ENCODE measurements at regions not wholly inside any gene's neighbourhood (a gene's known extent, or its start where the extent isn't known, plus 50 kb on each side); places are given as distances from the start of the nearest gene placed in this dataset.

DNA sequence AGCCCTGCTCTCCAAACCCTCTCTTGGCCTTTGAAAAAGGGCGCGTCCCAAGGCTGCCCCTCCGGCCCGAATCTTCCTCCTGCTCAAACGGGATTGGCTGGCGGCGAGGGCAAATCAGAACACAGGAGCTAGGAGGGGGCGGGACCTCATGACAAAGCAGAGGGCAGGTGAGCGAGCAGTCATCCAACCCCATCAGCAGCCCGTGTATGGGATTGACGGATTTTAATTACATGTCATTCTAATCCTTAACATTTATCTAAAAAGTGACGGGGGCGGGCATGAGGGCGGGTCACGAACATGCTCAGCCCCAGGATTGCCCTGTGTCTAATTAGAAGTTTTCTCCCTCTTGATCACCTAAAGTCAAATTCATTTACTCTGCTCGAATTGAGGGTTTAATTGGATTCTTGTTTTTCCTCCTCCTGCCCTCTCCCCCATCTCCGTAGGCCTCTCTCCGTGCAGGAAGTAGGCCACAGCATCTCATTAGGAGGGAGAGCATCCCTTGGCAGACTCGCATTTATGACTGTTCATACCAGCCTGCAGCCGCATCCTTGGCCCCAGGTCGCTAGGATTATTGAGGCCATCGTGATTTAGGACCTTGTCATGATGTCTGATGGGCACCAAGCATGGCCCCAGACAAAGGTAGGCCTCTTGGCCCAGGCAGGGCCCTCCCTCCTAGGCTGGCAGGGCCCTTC lies 147.1 kb downstream of the CHST1 start:
- no peak for TF ChIP-seq GATA2 (IDR thresholded peaks at IDR 0.05; ENCODE audit: low read depth, low read length)

DNA sequence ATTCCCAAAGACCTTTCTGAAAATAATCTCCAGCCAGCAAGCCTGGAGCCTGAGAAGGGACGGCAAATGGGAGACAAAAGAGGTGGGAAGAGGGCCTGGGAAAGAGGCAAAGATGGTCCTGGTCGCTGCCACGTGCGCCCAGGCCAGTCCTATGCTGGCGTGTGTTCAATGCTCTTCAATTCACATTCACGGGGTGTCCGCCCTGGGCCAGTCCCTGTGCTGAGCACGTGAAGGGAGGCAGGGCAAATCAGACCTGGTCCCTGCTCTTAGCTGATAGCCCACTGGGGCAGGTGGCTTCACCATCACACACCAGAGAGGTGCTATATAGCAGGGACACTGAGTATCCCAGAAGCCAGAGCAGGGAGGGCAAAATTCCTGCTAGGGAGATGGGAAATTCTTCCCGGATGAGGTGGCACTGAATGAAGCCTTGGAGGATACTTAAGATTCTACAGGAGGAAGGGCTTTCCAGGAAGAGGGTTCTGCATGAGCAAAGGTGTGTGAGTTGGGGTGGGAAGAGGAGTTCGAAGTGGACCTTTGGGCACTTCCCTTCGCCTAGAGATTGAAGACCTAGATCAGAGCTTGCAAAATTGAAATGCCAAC lies 148.2 kb downstream of the CHST1 start:
- TF ChIP-seq GATA3 (IDR thresholded peaks at IDR 0.05; ENCODE audit: low read depth, low read length) (no peak), GATA2 (IDR thresholded peaks at IDR 0.05; ENCODE audit: low read depth, low read length) (no peak)

DNA sequence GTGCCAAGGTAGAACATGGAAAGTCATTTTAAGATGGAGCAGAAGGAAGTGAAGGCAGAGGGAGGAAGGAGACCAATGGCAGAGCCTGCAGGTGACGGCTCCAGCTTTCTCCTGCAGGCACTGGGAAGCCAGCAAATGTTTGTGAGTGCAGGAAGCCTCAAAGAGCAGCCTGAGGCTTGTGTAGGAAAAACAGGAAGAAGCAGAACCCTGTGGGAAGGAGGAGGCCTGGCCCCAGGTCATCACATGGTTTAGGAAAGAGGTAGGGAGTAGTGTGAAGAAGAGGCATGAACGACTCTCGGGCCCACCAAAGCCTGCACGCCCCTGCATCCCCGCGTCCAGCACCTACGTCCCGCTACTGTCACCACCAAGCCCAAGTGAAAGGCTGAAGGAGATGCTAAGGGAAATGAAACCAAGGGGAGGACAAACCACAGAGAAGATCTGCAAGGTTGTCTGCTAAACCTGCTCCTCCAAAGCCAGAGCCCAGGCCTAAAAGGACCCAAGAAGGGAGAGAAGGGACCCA lies 151.5 kb downstream of the CHST1 start:
- TF ChIP-seq GATA3 (IDR thresholded peaks at IDR 0.05; ENCODE audit: low read depth, low read length) (no peak), GATA2 (IDR thresholded peaks at IDR 0.05; ENCODE audit: low read depth, low read length) (no peak)

DNA sequence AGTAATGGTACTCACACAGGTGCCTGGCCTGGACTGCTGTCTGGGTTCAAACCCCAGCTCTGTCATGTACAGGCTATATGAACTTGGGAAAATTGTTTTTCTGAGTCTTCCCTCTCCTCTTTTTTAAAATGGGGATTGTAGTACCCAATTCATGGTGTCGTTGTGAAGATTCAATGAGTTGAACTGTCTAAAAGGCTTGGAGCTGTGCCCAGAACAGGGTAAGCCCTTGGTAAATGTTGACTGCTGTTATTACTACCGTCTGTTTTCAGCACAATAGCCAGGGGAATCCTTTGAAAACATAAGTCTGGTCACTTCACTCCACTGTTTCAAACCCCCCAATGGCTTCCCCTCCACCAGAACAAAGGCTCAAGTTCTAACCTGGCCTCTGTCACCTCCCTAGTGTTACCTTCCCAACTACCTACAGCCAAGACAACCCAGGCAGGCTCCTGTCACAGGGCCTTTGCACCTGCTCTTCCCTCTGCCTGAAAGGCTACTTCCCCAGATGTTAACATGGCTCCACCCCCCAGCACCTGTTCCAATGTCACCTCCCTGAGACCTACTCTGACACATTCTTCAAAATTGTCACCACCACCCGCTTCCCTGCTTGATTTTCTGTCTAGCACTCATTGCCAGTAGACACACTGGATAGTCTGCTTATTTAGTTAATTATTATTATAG lies 152.8 kb downstream of the CHST1 start:
- no peak for TF ChIP-seq GATA2 (IDR thresholded peaks at IDR 0.05; ENCODE audit: low read depth, low read length)
- TF ChIP-seq GATA3 (IDR thresholded peaks at IDR 0.05; ENCODE audit: low read depth, low read length), result no peak

DNA sequence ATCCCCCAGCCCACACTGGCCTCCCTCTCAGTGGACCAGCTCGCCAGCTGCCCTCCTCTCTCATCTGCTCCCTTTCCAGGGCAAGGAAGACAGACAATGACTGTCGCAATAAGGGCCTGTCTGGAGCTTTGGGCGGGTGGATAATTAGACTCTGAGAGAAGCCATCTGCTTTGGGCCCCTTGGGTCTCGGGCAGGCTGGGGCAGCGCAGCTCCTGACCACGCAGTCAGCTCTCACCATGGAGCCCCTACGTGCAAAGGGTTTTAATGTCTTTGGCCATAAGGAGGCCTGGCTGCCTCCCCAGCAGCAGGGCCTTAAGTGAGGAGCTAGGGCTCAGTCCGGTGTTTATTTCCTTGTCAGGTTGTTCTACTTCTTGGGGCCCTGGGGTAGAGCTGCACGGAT lies 153.9 kb downstream of the CHST1 start:
- TF ChIP-seq GATA2 (IDR thresholded peaks at IDR 0.05; ENCODE audit: low read depth, low read length) (no peak), GATA3 (IDR thresholded peaks at IDR 0.05; ENCODE audit: low read depth, low read length) (no peak)

DNA sequence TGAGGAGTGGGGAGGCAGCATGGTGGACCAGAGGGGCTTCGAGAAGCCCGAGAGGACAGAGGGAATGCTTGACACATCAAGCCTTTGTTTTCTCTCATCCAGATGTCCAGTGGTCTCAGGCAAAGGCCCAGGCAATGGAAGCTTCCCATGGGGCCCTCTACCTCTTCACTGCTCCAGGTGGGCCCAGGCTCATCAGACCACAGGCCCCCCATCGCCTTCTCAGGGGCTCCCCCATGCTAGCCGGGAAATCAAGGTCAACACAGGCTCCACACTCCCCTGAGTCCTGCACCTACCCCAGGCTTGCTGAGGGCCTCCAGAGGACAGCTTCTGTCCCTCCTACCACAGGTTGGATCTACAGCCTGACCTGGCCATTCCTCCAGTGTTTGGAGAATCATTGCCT lies 157.5 kb downstream of the CHST1 start:
- TF ChIP-seq GATA2 (IDR thresholded peaks at IDR 0.05; ENCODE audit: low read depth, low read length) (no peak), GATA3 (IDR thresholded peaks at IDR 0.05; ENCODE audit: low read depth, low read length) (no peak)

DNA sequence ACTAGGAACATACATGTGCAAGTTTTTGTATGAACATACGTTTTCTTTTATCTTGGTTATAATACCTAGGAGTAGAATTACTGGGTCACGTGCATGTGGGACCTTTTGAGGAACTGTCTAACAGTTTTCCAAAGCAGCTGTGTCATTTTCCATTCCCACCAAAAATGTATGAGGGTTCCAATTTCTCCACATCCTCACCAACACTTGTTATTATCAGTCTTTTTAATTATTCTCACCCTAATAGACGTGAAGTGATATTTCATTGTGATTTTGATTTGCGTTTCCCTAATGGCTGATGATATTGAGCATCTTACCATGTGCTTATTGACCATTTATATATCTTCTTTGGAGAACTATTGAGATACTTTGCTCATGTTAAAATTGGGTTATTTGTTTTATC lies 162.1 kb downstream of the CHST1 start:
- no peak for TF ChIP-seq GATA3 (IDR thresholded peaks at IDR 0.05; ENCODE audit: low read depth, low read length)
- TF ChIP-seq GATA2 (IDR thresholded peaks at IDR 0.05; ENCODE audit: low read depth, low read length), result no peak

DNA sequence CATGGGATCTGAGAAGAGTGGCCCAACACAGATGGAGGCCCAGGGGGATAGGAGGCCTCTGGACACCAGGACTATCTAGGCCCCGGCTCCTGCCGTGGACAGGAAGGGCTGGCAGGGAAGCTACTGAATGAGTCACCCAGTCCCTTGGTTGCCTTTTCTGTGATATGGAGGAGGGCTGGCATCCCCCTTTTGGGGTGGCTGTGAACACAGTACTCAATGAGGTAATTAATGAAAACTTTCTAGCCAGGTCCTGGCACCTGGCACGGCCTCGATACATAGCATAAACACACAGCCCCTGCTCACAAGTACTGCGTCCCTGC lies 163.2 kb downstream of the CHST1 start:
- no peak for TF ChIP-seq GATA3 (IDR thresholded peaks at IDR 0.05; ENCODE audit: low read depth, low read length)
- TF ChIP-seq GATA2 (IDR thresholded peaks at IDR 0.05; ENCODE audit: low read depth, low read length), result no peak

DNA sequence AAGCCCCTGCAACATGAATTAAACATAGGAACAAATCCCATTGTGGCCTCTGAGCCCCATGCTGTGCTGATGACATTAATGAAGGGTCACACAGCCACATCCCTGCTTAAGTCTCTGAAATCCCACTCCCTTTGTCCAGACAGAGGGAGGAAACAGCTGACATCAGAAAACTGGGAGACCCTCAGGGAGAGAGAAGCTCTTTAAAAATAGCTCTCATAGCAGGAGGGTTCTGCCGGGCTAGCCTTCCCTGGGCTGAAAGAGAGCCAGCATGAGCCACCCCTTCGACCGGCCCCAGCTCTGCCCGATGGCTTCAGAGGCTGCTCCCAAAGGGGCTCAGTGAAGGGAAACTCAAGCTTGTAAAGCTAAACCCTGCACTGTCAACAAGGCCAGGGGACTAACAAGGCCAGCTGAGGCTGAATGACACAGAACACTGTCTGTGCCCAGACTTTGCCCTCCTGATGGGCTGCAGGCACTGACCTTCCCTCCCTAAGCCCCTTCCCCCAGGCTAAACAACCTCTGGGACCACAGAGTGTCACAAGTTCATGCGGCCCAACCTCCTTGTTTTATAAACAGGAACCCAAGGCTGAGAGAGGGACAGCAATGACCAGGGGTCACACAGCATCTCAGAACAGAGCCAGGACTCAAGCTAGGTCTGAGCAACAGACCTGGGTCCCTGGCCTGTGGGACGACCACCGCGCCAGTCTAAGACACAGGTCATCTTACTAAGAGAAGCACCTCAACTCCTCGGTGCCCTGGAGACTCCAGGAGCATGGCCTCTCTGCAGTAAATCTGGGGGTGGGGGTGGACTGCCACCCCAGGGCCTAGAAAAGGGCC lies 163.8 kb downstream of the CHST1 start:
- TF ChIP-seq GATA2 (IDR thresholded peaks at IDR 0.05; ENCODE audit: low read depth, low read length) (no peak), GATA3 (IDR thresholded peaks at IDR 0.05; ENCODE audit: low read depth, low read length) (no peak)

DNA sequence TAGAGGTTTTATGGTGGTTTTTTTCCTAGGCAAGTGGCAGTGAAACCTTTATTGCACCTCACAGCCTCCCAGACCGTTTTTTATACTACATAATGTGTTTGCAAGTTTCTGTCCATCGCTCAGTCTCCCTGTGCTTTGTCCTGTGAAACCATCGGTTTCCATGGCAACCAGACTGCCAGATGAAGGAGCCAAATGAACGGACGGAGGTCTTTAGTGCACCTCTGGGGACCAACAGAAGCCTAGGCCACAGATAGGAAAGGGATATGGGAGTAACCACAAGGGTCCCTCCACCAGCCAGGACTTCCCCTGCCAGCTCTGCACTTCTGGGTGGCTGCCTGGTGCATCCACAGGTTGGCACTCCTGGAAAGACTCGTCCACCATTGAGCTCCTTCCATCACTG lies 165.0 kb downstream of the CHST1 start:
- TF ChIP-seq GATA2 (IDR thresholded peaks at IDR 0.05; ENCODE audit: low read depth, low read length) (no peak), GATA3 (IDR thresholded peaks at IDR 0.05; ENCODE audit: low read depth, low read length) (no peak)

DNA sequence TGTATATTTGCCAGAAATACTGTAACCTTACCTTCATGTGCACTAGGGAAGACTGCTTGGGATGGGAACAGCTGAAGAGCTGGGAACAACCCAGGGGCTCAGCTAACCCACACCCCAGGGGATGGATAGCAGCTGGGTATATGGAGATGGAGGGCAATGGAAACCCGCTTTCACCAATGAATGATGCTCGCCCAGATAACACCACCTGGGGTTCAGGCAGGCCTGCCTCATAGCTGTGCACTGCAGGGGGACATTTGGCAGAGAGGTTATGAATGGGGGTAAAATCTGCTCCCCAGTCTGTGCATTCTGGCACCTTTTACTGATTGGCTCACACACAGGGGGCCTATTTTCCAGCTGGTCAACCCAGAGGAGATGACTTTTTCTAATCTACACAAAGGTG lies 170.7 kb downstream of the CHST1 start:
- TF ChIP-seq GATA2 (IDR thresholded peaks at IDR 0.05; ENCODE audit: low read depth, low read length), result no peak
- TF ChIP-seq GATA3 (IDR thresholded peaks at IDR 0.05; ENCODE audit: low read depth, low read length), result no peak

DNA sequence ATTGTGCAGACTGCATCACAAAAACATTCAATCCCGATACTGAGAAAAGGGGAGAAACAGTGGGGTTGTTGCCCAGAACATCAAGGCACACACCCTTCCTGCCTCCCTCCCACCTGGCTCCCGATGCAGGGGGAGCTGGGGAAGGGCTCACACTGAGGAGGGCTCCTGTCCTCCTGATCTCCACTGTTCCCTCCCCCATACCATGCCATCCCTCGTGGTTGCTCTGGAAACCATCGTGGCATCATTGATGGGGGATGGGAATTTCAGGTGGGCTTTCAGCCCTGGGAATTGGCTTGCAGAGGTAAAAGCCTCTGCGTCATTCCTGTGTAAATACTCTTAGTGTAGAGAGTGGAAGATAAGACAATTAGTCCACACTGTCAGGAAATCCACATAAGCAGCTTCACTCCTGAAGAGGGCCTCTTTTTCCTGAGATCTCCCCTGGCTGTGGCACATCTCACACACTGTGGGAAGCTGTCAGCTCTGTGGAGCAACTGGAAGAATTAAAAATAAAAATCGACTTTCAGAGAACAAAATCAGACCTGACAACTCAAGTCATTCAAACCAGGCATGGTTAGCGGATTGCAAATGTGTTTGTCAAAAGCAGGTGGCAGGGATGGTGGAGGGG lies 176.0 kb downstream of the CHST1 start:
- TF ChIP-seq GATA2 (IDR thresholded peaks at IDR 0.05; ENCODE audit: low read depth, low read length), result no peak
- TF ChIP-seq GATA3 (IDR thresholded peaks at IDR 0.05; ENCODE audit: low read depth, low read length), result no peak

DNA sequence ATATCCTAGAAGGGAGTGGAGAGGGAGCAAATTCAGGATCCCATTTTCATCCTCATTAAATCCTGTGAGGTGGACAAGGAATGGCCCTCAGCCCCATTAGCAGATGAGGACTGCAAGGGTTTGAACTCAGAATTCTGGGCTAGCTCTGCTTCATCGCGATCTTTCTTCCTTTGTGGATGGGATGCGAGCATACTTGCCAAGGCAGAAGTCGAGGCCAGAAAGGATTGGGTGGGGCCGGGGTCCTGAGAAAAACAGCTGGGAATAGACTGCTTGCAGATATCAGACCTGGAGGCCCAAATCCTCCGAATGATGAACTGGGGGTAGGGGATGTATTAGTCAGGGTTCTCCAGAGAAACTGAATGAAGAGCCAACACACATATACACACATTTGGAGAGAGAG lies 179.0 kb downstream of the CHST1 start:
- TF ChIP-seq GATA2 (IDR thresholded peaks at IDR 0.05; ENCODE audit: low read depth, low read length) (no peak), GATA3 (IDR thresholded peaks at IDR 0.05; ENCODE audit: low read depth, low read length) (no peak)
